ENCODE measurements at regions not wholly inside any gene's neighbourhood (a gene's known extent, or its start where the extent isn't known, plus 50 kb on each side); places are given as distances from the start of the nearest gene placed in this dataset.
"Not testable (repeated sequence)": the region's sequence is repeated elsewhere in the genome, so short reads cannot be mapped to it uniquely, and the experiment has no call there.

DNA sequence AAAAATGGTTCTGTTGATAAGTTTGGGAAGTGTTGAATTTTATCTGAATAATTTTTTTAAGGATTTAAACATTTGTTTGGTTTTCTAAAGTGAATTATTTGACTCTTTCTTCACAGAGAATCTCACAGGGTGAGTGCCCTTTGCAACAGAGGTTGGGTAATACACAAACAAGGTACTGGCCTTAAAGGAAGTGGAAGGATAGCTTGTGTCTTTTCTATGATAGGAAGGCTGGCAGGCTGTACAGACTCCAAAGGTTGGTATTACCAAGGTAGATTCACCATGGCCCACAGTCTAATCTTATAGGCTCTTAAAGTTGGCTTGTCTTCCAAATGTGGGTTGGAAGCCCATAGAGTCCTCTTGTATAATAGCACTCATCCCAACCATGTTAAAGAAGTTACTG, 311.5 kb downstream of the SV2B start:
- FAIRE-seq (no peak), DNase-seq (ENCODE audit: insufficient read length, low spot score) (no peak)
- TF ChIP-seq SPI1 (IDR thresholded peaks at IDR 0.05; ENCODE audit: low read depth, low read length) (no peak), PAX5 (IDR thresholded peaks at IDR 0.05; ENCODE audit: insufficient read depth, low read length, severe bottlenecking) (no peak), POLR2A (IDR thresholded peaks at IDR 0.05; ENCODE audit: low read depth, low read length) (no peak), TAF1 (IDR thresholded peaks at IDR 0.05; ENCODE audit: low read depth, low read length) (no peak), POLR2AphosphoS5 (IDR thresholded peaks at IDR 0.05; ENCODE audit: low read depth, low read length) (no peak), POU2F2 (IDR thresholded peaks at IDR 0.05; ENCODE audit: low read depth, low read length) (no peak)

DNA sequence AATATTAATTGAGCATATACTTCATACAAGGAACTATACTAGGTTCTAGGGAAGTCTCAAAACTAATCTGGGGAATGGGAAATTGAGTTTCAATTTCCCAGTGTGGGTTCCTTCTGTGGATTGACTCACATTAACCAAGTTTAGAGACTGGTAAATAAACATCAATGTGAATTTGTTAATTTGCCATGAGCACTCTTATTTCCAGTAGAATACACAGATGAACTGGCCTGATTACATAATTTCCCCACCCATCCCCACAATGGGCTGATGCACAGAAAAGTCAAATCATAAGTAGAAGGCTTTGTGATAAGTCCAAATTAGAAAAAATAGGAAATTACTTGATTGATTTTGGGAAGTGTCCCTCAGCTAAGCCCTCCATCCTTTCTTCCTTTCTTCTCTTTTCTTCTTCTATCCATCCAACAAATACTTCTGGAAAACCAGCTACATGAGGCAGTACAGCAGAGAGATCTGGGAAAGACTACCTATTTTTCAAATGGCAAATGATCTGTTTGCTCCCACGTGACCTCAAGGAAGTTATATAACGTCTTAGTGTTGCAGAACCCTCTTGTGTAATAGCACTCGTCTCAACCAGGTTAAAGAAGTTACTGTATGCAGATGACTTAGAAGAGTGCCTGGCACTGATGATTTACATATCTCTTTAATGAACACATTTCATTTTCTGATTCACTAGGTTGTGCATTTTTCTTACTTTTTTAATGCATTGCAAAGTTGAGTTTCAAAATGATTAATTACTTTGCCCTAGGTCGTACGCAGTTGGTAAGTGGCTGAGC, 312.3 kb downstream of the SV2B start:
- no peak for FAIRE-seq
- TF ChIP-seq POLR2AphosphoS5 (IDR thresholded peaks at IDR 0.05; ENCODE audit: low read depth, low read length) (no peak), TAF1 (IDR thresholded peaks at IDR 0.05; ENCODE audit: low read depth, low read length) (no peak), POLR2A (IDR thresholded peaks at IDR 0.05; ENCODE audit: low read depth, low read length) (no peak), PAX5 (IDR thresholded peaks at IDR 0.05; ENCODE audit: insufficient read depth, low read length, severe bottlenecking) (no peak), POU2F2 (IDR thresholded peaks at IDR 0.05; ENCODE audit: low read depth, low read length) (no peak), SPI1 (IDR thresholded peaks at IDR 0.05; ENCODE audit: low read depth, low read length) (no peak)
- DNase-seq (ENCODE audit: insufficient read length, low spot score), result no peak

DNA sequence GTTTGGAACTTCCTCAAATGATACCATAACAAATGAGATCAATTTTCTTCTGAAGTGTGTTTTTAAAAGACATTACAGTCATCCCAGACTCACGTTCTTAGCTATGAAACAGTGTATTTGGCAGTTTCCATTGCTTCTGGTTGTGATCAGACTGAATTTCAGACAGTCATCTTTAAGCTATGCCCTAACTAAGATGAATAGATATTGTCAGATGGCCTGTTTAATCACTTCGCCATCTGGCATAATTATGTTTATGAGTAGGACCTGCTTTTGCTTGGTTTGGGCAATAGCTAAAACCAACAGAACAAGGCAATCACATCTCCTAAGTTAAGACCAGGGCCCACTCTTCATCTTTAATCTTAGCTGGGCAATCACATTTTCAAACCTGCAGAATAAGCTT, 313.1 kb downstream of the SV2B start:
- TF ChIP-seq POU2F2 (IDR thresholded peaks at IDR 0.05; ENCODE audit: low read depth, low read length) (no peak), SPI1 (IDR thresholded peaks at IDR 0.05; ENCODE audit: low read depth, low read length) (no peak), PAX5 (IDR thresholded peaks at IDR 0.05; ENCODE audit: insufficient read depth, low read length, severe bottlenecking) (no peak), TAF1 (IDR thresholded peaks at IDR 0.05; ENCODE audit: low read depth, low read length) (no peak), POLR2A (IDR thresholded peaks at IDR 0.05; ENCODE audit: low read depth, low read length) (no peak), POLR2AphosphoS5 (IDR thresholded peaks at IDR 0.05; ENCODE audit: low read depth, low read length) (no peak)
- FAIRE-seq, result no peak
- DNase-seq (ENCODE audit: insufficient read length, low spot score), result no peak

DNA sequence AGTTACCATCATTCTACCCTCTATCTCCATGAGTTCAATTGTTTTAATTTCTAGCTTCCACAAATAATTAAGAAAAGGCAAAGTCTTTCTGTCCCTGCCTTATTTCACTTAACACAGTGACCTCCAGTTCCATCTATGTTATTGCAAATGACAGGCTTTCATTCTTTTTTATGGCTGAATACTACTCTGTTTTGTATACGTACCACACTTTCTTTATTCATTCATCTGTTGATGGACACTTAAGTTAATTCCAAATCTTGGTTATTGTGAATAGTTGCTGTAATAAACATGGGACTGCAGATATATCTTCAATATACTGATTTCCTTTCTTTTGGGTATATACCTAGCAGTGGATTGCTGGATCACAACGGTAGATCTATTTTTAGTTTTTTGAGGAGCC, 314.1 kb downstream of the SV2B start:
- DNase-seq (ENCODE audit: insufficient read length, low spot score) (no peak), FAIRE-seq (no peak)
- no peak for TF ChIP-seq POLR2AphosphoS5 (IDR thresholded peaks at IDR 0.05; ENCODE audit: low read depth, low read length)
- no peak for TF ChIP-seq PAX5 (IDR thresholded peaks at IDR 0.05; ENCODE audit: insufficient read depth, low read length, severe bottlenecking)
- TF ChIP-seq POLR2A (IDR thresholded peaks at IDR 0.05; ENCODE audit: low read depth, low read length), result no peak

DNA sequence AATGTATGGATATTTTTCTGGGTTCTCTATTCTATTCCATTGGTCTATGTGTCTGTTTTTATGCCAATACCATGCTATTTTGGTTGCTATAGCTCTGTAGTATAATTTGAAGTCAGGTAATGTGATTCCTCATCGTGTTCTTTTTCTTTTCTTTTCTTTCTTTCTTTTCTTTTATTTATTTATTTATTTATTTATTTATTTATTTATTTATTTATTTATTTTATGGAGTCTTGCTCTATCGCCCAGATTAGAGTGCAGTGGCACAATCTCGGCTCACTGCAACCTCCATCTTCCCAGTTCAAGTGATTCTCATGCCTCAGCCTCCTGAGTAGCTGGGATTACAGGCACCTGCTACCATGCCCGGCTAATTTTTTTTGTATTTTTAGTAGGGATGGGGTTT, 315.2 kb downstream of the SV2B start:
- FAIRE-seq; DNase-seq (ENCODE audit: insufficient read length, low spot score): not testable (repeated sequence)

DNA sequence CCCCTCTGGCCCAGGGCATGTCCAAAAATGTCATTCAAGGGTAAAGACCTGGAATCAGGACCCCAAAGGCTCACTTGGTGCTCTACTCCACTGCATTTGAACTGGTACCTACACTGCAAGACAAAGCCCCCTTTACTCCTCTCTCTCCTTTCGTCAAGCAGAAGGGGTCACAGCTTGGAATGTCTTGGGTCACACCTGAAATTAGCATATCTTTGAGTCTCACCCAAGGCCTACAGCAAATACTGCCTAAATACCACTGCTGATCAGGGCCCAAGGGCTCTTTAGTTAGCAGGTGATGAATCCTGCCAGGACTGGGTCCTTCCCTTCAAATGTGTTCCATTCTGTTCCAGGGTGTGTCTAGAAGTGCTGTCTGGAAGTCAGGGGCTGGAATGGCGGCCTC, 320.6 kb downstream of the SV2B start:
- DNase-seq (ENCODE audit: insufficient read length, low spot score) (no peak), FAIRE-seq (no peak)
- TF ChIP-seq PAX5 (IDR thresholded peaks at IDR 0.05; ENCODE audit: insufficient read depth, low read length, severe bottlenecking), result no peak
- TF ChIP-seq POU2F2 (IDR thresholded peaks at IDR 0.05; ENCODE audit: low read depth, low read length), result no peak
- no peak for TF ChIP-seq POLR2A (IDR thresholded peaks at IDR 0.05; ENCODE audit: low read depth, low read length)
- no peak for TF ChIP-seq POLR2AphosphoS5 (IDR thresholded peaks at IDR 0.05; ENCODE audit: low read depth, low read length)
- TF ChIP-seq TAF1 (IDR thresholded peaks at IDR 0.05; ENCODE audit: low read depth, low read length), result no peak
- TF ChIP-seq SPI1 (IDR thresholded peaks at IDR 0.05; ENCODE audit: low read depth, low read length), result no peak

DNA sequence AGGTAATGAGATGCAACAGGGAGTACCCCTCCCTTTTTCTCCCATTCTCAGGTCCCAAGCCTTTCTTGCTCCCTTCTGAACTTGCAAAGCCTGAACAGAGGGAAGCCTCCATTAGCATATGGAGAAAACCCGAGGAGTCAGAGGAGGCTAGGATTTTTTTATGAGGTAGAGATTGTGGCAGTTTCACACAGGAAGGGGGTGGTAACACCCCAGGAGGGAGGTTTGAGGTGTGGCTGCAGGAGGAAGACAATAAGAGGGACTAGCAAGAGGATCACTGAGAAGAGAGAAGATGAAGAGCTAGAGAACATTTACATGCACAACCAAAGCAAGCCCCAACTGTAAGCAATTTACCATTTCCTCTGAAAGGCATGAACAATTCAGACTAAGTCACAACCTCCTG, 322.7 kb downstream of the SV2B start:
- no peak for FAIRE-seq
- no peak for DNase-seq (ENCODE audit: insufficient read length, low spot score)
- no peak for TF ChIP-seq POU2F2 (IDR thresholded peaks at IDR 0.05; ENCODE audit: low read depth, low read length)
- no peak for TF ChIP-seq TAF1 (IDR thresholded peaks at IDR 0.05; ENCODE audit: low read depth, low read length)
- no peak for TF ChIP-seq POLR2A (IDR thresholded peaks at IDR 0.05; ENCODE audit: low read depth, low read length)
- TF ChIP-seq PAX5 (IDR thresholded peaks at IDR 0.05; ENCODE audit: insufficient read depth, low read length, severe bottlenecking), result no peak
- no peak for TF ChIP-seq POLR2AphosphoS5 (IDR thresholded peaks at IDR 0.05; ENCODE audit: low read depth, low read length)
- no peak for TF ChIP-seq SPI1 (IDR thresholded peaks at IDR 0.05; ENCODE audit: low read depth, low read length)

DNA sequence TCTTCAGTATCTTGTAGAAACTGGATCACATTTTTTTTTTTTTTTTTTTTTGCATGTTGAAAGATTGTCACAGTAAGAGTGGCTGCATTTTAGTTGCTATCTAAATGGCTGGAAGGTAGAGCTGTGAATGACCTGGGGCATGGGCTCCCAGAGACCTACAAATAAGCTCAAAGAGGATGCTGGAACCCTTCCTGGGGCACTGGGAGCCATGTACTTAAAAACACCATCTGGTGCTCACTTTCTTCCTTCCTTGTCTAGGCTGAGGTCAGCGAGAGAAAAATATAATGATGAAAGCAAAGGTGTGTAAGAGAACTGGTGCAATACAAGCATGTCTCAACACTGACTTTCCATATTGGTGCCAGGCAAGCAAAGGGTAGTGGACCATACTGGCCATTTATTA, 323.9 kb downstream of the SV2B start:
- TF ChIP-seq PAX5 (IDR thresholded peaks at IDR 0.05; ENCODE audit: insufficient read depth, low read length, severe bottlenecking), result no peak
- no peak for TF ChIP-seq POLR2AphosphoS5 (IDR thresholded peaks at IDR 0.05; ENCODE audit: low read depth, low read length)
- TF ChIP-seq SPI1 (IDR thresholded peaks at IDR 0.05; ENCODE audit: low read depth, low read length), result no peak
- no peak for TF ChIP-seq TAF1 (IDR thresholded peaks at IDR 0.05; ENCODE audit: low read depth, low read length)
- TF ChIP-seq POLR2A (IDR thresholded peaks at IDR 0.05; ENCODE audit: low read depth, low read length), result no peak
- TF ChIP-seq POU2F2 (IDR thresholded peaks at IDR 0.05; ENCODE audit: low read depth, low read length), result no peak
- DNase-seq (ENCODE audit: insufficient read length, low spot score) (no peak), FAIRE-seq (no peak)

DNA sequence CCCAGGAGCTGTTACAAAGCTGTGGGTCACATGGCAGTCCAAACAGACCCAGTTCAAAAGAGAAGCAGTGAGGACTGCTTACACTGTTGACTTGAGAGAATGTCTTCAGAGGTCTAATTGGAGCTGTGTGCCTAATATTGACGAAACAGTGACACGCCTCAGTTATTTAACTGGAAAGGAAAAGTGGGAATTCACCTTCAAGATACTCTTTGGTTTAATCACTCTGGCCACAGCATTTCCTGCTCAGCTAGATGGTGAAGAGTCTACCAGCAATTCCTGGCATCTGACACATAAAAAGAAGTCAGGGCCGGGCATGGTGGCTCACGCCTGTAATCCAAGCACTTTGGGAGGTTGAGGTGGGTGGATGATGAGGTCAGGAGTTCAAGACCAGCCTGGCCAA, 326.4 kb downstream of the SV2B start:
- DNase-seq (ENCODE audit: insufficient read length, low spot score), result no peak
- TF ChIP-seq PAX5 (IDR thresholded peaks at IDR 0.05; ENCODE audit: insufficient read depth, low read length, severe bottlenecking), result no peak
- TF ChIP-seq POLR2A (IDR thresholded peaks at IDR 0.05; ENCODE audit: low read depth, low read length), result no peak
- no peak for TF ChIP-seq POLR2AphosphoS5 (IDR thresholded peaks at IDR 0.05; ENCODE audit: low read depth, low read length)
- no peak for TF ChIP-seq TAF1 (IDR thresholded peaks at IDR 0.05; ENCODE audit: low read depth, low read length)
- TF ChIP-seq POU2F2 (IDR thresholded peaks at IDR 0.05; ENCODE audit: low read depth, low read length), result no peak
- no peak for TF ChIP-seq SPI1 (IDR thresholded peaks at IDR 0.05; ENCODE audit: low read depth, low read length)
- no peak for FAIRE-seq

DNA sequence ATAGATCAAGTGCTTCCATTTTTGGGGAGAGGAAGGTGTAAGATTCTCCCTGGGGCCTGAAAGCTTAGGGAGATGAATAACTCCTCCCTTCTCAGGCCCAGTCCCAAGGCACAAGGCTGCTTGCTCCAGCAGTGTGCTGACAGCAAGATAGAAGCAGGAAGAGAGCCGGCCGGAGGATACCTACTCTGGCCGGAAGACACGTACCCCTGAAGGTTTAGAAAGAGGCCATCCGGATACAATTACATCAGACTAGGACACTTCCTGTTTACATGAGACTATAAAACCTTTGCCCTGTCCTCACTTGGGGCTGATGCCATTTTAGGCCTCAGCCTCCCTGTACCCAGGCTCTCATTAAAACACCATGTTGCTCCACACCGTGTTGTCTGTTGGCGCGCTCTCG, 329.9 kb downstream of the SV2B start:
- FAIRE-seq, result no peak
- no peak for DNase-seq (ENCODE audit: insufficient read length, low spot score)
- TF ChIP-seq PAX5 (IDR thresholded peaks at IDR 0.05; ENCODE audit: insufficient read depth, low read length, severe bottlenecking) (no peak), POLR2AphosphoS5 (IDR thresholded peaks at IDR 0.05; ENCODE audit: low read depth, low read length) (no peak), POLR2A (IDR thresholded peaks at IDR 0.05; ENCODE audit: low read depth, low read length) (no peak), TAF1 (IDR thresholded peaks at IDR 0.05; ENCODE audit: low read depth, low read length) (no peak), SPI1 (IDR thresholded peaks at IDR 0.05; ENCODE audit: low read depth, low read length) (no peak), POU2F2 (IDR thresholded peaks at IDR 0.05; ENCODE audit: low read depth, low read length) (no peak)

Measured in GM12891 (cell line).